ENCODE measurements at regions not wholly inside any gene's neighbourhood (a gene's known extent, or its start where the extent isn't known, plus 50 kb on each side); places are given as distances from the start of the nearest gene placed in this dataset.
"Not testable (repeated sequence)": the region's sequence is repeated elsewhere in the genome, so short reads cannot be mapped to it uniquely, and the experiment has no call there.

- no peak for DNase-seq
Observed at GRCh38 chr6:92231171-92231701, 1188.1 kb downstream of the EPHA7 start.

- DNase-seq: not testable (repeated sequence)
Observed at GRCh38 chr6:92219987-92220386, 1199.4 kb downstream of the EPHA7 start.

GRCh38 chr6:92216717-92217116, 1202.6 kb downstream of the EPHA7 start:
- DNase-seq: no peak

- no peak for DNase-seq
Observed at GRCh38 chr6:92201618-92202017, 1217.7 kb downstream of the EPHA7 start.

GRCh38 chr6:92196325-92196724, 1223.0 kb downstream of the EPHA7 start:
- DNase-seq: no peak

DNA sequence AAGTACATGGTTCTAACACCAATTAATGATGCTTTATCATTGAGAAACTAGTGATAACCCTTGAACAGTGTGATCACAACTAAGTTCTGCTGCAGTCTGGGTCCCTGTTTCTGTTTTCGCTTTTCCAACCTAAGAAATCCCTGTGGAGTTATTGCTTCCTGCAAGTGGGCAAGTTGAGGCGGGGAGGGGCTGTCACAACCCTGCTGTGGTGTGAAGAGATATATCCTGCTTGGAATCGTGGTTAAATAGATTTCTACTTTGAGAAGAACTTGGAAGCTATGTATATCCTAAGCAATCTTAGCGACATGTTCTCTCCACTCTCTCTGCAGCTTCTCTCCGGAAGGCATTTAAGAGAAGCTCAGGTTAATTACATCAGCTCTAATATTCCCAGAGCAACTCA, 1223.6 kb downstream of the EPHA7 start:
- no peak for DNase-seq

DNA sequence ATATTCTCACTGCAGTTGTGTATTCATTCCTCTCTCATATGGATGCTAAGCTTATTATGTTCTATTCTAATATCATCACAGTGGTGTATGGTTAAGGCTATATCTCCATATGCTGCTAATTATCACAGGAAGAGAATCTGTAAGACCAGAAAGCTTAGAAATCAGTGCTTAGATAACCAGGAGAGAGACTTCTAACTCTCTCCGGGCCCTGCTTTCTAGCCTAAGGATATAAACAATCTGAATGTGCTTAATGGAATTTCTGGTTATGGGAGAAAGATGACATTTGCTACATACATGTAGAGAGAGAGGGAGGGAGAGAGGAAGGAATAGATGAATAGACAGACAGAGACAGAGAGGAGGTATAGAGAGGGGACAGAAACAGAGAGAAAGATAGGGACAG, 1231.3 kb downstream of the EPHA7 start:
- no peak for DNase-seq

GRCh38 chr6:92184933-92185332, 1234.4 kb downstream of the EPHA7 start:
- DNase-seq: no peak

DNA sequence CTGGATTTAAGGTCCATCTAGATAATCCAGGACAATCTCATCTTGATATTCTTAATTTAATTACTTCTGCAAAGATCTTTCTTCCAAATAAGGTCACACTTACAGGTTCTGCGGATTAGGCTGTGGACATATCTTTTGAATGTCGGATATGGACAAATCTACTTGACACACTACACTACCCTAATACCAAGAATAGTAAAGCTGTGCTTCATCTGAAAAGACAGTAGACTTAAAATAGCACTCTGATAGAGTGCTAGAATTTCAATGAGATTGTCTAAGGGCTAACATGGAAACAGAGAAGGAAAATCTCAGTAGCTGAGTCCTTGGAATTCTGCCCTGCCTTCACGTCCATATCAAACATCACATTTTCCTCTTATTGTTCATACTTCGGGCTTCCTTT, 1238.0 kb downstream of the EPHA7 start:
- DNase-seq: no peak

GRCh38 chr6:92180090-92180489, 1239.3 kb downstream of the EPHA7 start:
- DNase-seq: no peak

- no peak for DNase-seq
Observed at GRCh38 chr6:92176666-92177065, 1242.7 kb downstream of the EPHA7 start.

DNA sequence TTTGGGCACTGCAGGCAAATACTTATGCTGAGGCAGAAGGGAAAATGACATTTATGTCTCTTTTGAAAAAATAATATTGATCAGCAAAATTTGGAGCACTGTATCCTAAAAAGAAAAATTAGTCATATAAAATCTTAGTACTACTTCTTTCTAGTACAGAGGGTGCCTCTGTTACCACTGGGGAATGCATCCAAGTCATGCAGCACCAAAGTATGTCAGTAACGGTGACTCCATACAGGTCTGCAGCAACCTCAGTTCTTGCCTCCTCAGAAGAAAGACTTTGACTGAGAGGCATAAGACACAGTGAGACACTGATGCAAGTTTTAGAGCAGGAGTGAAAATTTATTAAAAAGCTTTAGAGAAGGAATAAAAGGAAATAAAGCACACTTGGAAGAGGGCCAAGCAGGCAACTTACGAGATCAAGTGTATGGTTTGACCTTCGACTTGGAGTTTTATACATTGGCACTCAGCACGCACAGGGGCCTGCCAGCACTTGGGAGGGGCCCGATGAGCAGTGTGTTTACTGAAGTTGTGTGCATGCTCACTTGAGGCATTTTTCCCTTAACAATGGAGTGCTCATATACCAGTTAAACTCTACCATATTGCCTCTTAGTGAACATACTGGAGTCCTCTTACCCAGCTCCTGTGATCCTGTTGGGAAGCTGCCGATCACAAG, 1244.8 kb downstream of the EPHA7 start:
- no peak for DNase-seq

DNA sequence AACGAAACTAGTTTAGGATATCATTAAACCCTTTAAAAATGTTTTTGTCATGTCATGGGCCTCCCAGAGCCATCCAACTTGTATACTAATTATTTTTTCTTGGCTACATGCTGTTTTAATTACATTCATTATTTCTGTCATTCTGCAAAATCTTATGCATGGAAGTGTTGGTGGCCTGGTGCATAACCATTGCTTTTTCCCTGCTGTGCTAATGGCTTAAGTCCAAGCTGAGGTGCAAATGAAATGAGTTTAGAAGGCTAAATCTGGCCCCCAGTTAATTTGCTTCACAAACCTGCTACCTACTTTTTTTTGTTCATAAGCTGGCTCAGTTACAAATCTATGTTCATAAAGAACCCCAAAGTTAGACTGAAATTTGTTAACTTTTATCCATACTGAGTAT, 1249.9 kb downstream of the EPHA7 start:
- DNase-seq: no peak

- DNase-seq: no peak
Observed at GRCh38 chr6:92166666-92167065, 1252.7 kb downstream of the EPHA7 start.

DNA sequence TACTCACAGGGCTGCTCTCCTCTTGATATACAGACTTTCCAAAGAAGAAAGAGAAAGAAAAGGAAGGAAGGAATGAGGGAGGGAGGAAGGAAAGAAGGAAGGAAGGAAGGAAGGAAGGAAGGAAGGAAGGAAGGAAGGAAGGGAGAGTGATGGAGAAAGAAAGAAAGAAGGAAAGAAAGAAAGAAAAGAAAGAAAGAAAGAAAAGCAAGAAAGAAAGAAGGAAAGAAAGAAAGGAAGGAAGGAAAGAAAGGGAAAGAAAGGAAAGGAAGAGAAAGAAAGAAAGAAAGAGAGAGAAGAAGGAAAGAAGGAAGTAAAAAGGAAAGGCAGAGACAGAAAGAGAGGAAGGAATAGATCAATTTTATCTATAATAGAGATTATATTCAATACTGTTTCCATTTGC, 1257.4 kb downstream of the EPHA7 start:
- DNase-seq: no peak

GRCh38 chr6:92160226-92160625, 1259.1 kb downstream of the EPHA7 start:
- no peak for DNase-seq

GRCh38 chr6:92159046-92159445, 1260.3 kb downstream of the EPHA7 start:
- no peak for DNase-seq

DNA sequence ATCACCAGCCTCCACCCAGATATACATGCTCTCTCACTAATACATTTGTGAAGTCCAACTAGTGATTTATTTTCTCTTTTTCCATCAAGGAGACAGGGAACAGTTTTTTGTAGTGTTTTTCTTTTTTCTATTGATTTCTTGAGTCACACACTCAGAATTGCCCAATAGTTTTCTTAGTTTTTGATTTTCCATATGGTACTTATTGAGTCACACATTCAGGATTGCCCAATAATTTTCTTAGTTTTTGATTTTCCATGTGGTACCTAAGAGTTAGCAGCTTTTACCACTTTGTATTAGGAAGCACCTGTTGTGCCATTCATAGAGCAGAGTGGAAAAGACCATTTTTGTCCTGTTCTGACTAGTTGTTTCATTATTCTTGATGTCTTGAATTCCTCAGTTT, 1268.8 kb downstream of the EPHA7 start:
- no peak for DNase-seq

DNA sequence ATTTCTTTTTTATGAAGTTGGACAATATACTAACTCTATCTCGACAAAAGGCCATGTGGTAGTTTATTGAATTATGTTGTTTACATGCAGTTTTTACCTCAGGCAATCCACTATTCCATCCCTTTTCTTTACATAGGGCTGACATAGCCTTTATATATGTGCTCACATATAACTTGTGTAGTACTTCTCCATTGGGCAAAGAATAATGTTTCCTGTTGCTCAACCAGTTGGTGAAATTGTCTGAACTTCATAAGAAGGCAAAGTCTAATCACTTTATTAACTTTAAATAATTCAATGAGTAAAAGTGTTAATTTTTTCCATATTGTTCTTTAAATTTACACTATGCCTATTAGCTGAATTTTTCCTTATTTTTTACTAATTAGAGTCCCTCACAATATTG, 1272.1 kb downstream of the EPHA7 start:
- no peak for DNase-seq

- no peak for DNase-seq
Observed at GRCh38 chr6:92139601-92140000, 1279.8 kb downstream of the EPHA7 start.

DNA sequence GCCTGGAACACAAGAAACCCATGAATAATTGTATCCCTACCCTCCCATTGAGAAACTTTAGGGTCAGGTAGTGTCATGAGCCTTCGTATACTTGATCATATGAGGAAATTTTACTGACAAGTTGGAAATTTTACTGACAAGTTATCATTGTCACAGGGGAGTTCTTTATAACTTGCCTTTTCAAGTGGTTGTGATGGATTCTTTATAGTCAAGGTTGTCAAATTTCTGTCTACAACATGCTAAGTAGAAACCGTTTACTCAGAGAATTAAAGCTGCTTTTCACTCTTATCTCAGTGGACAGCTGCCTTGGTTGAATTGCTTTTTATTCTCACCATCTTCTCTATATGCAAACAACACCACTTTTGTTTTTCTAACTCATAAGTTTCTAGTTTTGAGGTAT, 1286.4 kb downstream of the EPHA7 start:
- no peak for DNase-seq

DNA sequence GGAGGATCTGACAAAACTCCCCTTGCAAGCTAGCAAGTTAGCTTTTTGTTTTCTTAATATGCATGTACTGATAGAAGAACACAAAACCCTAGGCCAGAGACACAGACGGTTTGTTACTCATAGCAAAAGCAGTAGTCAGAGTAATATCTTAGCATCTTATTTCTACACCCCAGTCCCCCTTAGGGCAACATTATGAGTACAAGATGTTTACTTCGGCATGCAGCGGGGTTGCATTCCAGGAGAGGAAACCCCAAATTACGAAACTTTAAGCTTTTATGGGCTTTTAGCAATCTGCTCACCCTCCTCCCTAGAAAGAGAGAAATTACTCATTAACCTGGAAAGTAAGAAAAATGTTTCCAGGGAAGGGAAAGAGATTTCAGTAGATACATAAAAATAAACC, 1286.9 kb downstream of the EPHA7 start:
- peak; percentile 38 for DNase-seq

- DNase-seq: no peak
Observed at GRCh38 chr6:92130944-92131343, 1288.4 kb downstream of the EPHA7 start.

GRCh38 chr6:92126983-92127382, 1292.4 kb downstream of the EPHA7 start:
- no peak for DNase-seq

GRCh38 chr6:92126088-92126487, 1293.3 kb downstream of the EPHA7 start:
- no peak for DNase-seq
